ENCODE measurements at regions not wholly inside any gene's neighbourhood (a gene's known extent, or its start where the extent isn't known, plus 50 kb on each side); places are given as distances from the start of the nearest gene placed in this dataset.
"Not testable (repeated sequence)": the region's sequence is repeated elsewhere in the genome, so short reads cannot be mapped to it uniquely, and the experiment has no call there.

DNA sequence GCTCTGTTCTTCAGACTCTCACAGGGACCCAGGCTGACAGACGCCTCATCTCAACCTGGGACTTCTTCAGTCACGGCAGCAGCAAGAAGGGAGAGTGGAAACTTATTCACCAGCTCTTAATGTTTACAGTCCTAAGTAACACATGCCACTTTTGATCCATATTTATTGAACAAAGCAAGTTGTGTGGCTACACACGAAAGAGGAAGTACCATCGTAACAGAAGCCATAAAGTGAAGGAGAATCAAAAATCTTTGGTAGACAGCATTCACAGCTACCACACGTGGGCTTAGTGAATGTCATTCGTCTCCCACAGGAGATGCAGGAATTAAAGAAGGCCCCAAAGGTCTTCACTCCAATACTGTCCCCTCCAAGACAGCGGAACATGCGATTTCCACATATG lies 582.6 kb downstream of the CETN3 start:
- H3K36me3 ChIP-seq (ENCODE audit: insufficient read depth, low read length), result no peaks in the 10 kb centered on the region
- H3K9ac ChIP-seq (ENCODE audit: low read length), result no peak overlapping the region
- H3K9me2 ChIP-seq (replicated peaks; ENCODE audit: insufficient read depth, low read length), result no peaks in the 10 kb centered on the region
- no peak overlapping the region for H3K4me2 ChIP-seq (ENCODE audit: low read depth, low read length, poor library complexity, severe bottlenecking)
- H3K27ac ChIP-seq (ENCODE audit: low read length), result no peak overlapping the region
- H3K27me3 ChIP-seq (ENCODE audit: low read length), result no peaks in the 10 kb centered on the region; the same call in 1 of the 2 replicates
- no peaks in the 10 kb centered on the region for H3K4me1 ChIP-seq (ENCODE audit: low read length)
- no peaks in the 10 kb centered on the region for H4K20me1 ChIP-seq (ENCODE audit: insufficient read depth, low read depth, low read length)
- H3K4me3 ChIP-seq (ENCODE audit: low read length), result no peak overlapping the region
- H2AFZ ChIP-seq (ENCODE audit: low read length), result no peak overlapping the region
- DNase-seq, result no peak
- no peaks in the 10 kb centered on the region for H3K79me2 ChIP-seq (ENCODE audit: low read length)
- no peaks in the 10 kb centered on the region for H3K9me3 ChIP-seq (ENCODE audit: low read length)

DNA sequence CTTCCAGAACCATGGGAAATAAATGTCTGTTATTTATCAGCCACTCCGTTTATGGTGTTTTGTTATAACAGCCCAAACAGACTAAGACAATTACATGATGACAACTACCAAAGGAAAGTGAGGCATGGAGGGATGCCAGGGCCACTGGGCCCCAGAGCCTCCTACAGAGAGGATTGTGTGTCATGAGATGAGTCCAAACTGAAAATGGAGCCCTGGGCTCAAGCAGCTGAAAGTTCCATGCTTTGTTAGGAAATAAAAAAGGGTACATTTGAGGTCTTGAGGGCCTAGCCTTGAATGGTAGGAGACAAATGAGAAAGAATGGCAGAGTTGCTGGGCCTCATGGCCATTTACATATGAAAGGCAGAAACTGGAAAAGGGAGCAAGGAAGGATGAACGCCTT lies 586.5 kb downstream of the CETN3 start:
- Histone ChIP-seq H3K4me1 (ENCODE audit: low read length) (no peaks in the 10 kb centered on the region), H3K4me3 (ENCODE audit: low read length) (no peak overlapping the region), H4K20me1 (ENCODE audit: insufficient read depth, low read depth, low read length) (no peaks in the 10 kb centered on the region), H3K27ac (ENCODE audit: low read length) (no peak overlapping the region), H3K79me2 (ENCODE audit: low read length) (no peaks in the 10 kb centered on the region), H3K9me2 (replicated peaks; ENCODE audit: insufficient read depth, low read length) (no peaks in the 10 kb centered on the region), H3K4me2 (ENCODE audit: low read depth, low read length, poor library complexity, severe bottlenecking) (no peak overlapping the region), H3K27me3 (ENCODE audit: low read length) (no peaks in the 10 kb centered on the region), H3K9me3 (ENCODE audit: low read length) (no peaks in the 10 kb centered on the region), H2AFZ (ENCODE audit: low read length) (no peak overlapping the region), H3K36me3 (ENCODE audit: insufficient read depth, low read length) (no peaks in the 10 kb centered on the region), H3K9ac (ENCODE audit: low read length) (no peak overlapping the region)
- no peak for DNase-seq

DNA sequence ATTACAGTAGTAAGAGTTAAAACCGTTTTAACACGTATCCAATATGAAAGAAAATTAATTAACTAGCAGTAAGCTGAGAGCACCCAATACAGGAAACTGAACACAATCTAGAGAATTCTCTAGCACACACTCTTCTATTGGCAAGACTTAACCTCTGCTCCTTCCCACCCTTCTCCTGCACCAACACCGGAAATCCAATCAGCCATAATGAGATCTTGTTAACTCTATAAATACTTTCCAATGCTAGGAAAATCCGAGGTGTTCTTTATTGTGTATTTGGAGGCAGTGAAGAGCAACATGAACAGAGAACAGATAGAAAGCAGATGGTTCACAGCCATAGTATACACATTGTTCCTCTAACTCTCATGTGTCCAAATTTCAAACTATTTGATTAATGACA lies 591.7 kb downstream of the CETN3 start:
- H3K4me1 ChIP-seq (ENCODE audit: low read length), result no peaks in the 10 kb centered on the region
- no peaks in the 10 kb centered on the region for H3K9me2 ChIP-seq (replicated peaks; ENCODE audit: insufficient read depth, low read length)
- no peak overlapping the region for H3K4me2 ChIP-seq (ENCODE audit: low read depth, low read length, poor library complexity, severe bottlenecking)
- H3K4me3 ChIP-seq (ENCODE audit: low read length), result no peak overlapping the region
- H2AFZ ChIP-seq (ENCODE audit: low read length), result no peak overlapping the region
- H3K36me3 ChIP-seq (ENCODE audit: insufficient read depth, low read length), result no peaks in the 10 kb centered on the region
- DNase-seq, result no peak
- H3K27ac ChIP-seq (ENCODE audit: low read length), result no peak overlapping the region
- H4K20me1 ChIP-seq (ENCODE audit: insufficient read depth, low read depth, low read length), result no peaks in the 10 kb centered on the region
- no peaks in the 10 kb centered on the region for H3K9me3 ChIP-seq (ENCODE audit: low read length)
- H3K27me3 ChIP-seq (ENCODE audit: low read length), result no peaks in the 10 kb centered on the region
- no peak overlapping the region for H3K9ac ChIP-seq (ENCODE audit: low read length)
- H3K79me2 ChIP-seq (ENCODE audit: low read length), result no peaks in the 10 kb centered on the region

DNA sequence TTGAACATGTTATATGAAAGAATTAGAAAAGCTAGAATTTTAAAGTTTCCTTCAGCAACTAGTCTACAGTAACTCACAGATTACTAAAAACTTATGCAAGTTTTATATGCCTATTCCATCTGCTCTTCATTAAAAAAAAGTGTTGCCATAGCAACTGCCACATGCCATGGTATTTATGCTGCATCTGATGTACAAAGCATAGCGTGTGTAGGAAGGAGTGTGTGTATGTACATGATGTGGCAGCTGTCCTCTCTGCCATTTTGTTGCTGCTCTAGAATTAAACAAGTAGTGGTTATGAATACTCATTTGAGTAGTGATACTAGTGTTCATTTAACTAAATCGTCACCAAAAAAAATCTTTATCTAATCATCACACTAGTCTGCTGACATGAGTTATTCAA lies 593.5 kb downstream of the CETN3 start:
- no peak for DNase-seq
- Histone ChIP-seq H3K4me1 (ENCODE audit: low read length) (no peaks in the 10 kb centered on the region), H3K27me3 (ENCODE audit: low read length) (no peaks in the 10 kb centered on the region), H3K4me3 (ENCODE audit: low read length) (no peak overlapping the region), H3K9me2 (replicated peaks; ENCODE audit: insufficient read depth, low read length) (no peaks in the 10 kb centered on the region), H3K36me3 (ENCODE audit: insufficient read depth, low read length) (no peaks in the 10 kb centered on the region), H3K27ac (ENCODE audit: low read length) (no peak overlapping the region), H3K9me3 (ENCODE audit: low read length) (no peaks in the 10 kb centered on the region), H4K20me1 (ENCODE audit: insufficient read depth, low read depth, low read length) (no peaks in the 10 kb centered on the region), H3K79me2 (ENCODE audit: low read length) (no peaks in the 10 kb centered on the region), H2AFZ (ENCODE audit: low read length) (no peak overlapping the region), H3K4me2 (ENCODE audit: low read depth, low read length, poor library complexity, severe bottlenecking) (no peak overlapping the region), H3K9ac (ENCODE audit: low read length) (no peak overlapping the region)

DNA sequence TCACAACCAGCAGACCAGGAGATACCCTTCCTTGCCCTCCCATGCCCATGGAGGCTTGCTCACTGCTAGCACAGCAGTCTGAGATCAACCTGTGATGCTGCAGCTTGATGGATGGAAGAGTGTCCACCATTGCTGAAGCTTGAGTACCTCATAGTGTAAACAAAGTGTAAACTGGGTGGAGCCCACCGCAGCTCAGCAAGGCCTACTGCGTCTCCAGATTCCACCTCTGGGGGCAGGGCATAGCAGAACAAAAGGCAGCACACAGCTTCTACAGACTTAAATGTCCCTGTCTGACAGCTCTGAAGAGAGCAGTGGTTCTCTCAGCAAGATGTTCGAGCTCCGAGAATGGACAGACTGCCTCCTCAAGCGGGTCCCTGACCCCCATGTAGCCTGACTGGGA lies 608.8 kb downstream of the CETN3 start:
- not testable (repeated sequence) for DNase-seq; H3K79me2 ChIP-seq (ENCODE audit: low read length); H3K4me3 ChIP-seq (ENCODE audit: low read length)

DNA sequence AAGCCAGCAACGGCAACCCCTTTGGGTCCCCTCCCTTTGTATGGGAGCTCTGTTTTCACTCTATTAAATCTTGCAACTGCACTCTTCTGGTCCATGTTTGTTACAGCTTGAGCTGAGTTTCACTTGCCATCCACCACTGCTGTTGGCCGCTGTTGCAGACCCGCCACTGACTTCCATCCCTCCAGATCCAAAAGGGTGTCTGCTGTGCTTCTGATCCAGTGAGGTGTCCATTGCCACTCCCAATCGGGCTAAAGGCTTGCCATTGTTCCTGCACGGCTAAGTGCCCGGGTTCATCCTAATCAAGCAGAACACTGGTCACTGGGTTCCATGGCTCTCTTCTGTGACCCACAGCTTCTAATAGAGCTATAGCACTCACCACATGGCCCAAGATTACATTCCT lies 615.1 kb downstream of the CETN3 start:
- H3K27ac ChIP-seq (ENCODE audit: low read length); H3K4me3 ChIP-seq (ENCODE audit: low read length); H3K9me3 ChIP-seq (ENCODE audit: low read length); H2AFZ ChIP-seq (ENCODE audit: low read length); H3K4me2 ChIP-seq (ENCODE audit: low read depth, low read length, poor library complexity, severe bottlenecking); H3K79me2 ChIP-seq (ENCODE audit: low read length); H3K4me1 ChIP-seq (ENCODE audit: low read length); H3K36me3 ChIP-seq (ENCODE audit: insufficient read depth, low read length); H3K9ac ChIP-seq (ENCODE audit: low read length); DNase-seq; H3K27me3 ChIP-seq (ENCODE audit: low read length); H3K9me2 ChIP-seq (replicated peaks; ENCODE audit: insufficient read depth, low read length); H4K20me1 ChIP-seq (ENCODE audit: insufficient read depth, low read depth, low read length): not testable (repeated sequence)

More for the DNA sequence above, 608.8 kb downstream of the CETN3 start:
- H3K4me1 ChIP-seq (ENCODE audit: low read length); H4K20me1 ChIP-seq (ENCODE audit: insufficient read depth, low read depth, low read length); H3K9me3 ChIP-seq (ENCODE audit: low read length); H3K9me2 ChIP-seq (replicated peaks; ENCODE audit: insufficient read depth, low read length); H3K27ac ChIP-seq (ENCODE audit: low read length); H3K27me3 ChIP-seq (ENCODE audit: low read length); H3K9ac ChIP-seq (ENCODE audit: low read length); H3K36me3 ChIP-seq (ENCODE audit: insufficient read depth, low read length); H2AFZ ChIP-seq (ENCODE audit: low read length); H3K4me2 ChIP-seq (ENCODE audit: low read depth, low read length, poor library complexity, severe bottlenecking): not testable (repeated sequence)

DNA sequence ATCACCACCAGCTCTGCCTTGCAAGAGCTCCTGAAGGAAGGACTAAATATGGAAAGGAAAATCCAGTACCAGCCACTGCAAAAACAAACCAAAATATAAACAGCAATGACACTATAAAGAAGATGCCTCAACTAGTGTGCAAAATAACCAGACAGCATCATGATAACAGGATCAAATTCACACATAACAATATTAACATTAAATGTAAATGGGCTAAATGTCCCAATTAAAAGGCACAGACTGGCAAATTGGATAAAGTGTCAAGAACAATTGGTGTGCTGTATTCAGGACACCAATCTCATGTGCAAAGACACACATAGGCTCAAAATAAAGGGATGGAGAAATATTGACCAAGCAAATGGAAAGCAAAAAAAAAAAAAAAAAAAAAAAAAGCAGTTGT lies 629.8 kb downstream of the CETN3 start:
- H3K4me1 ChIP-seq (ENCODE audit: low read length); H3K9ac ChIP-seq (ENCODE audit: low read length); DNase-seq; H3K27ac ChIP-seq (ENCODE audit: low read length); H3K79me2 ChIP-seq (ENCODE audit: low read length); H3K4me2 ChIP-seq (ENCODE audit: low read depth, low read length, poor library complexity, severe bottlenecking); H3K27me3 ChIP-seq (ENCODE audit: low read length); H3K36me3 ChIP-seq (ENCODE audit: insufficient read depth, low read length); H4K20me1 ChIP-seq (ENCODE audit: insufficient read depth, low read depth, low read length); H3K9me3 ChIP-seq (ENCODE audit: low read length); H2AFZ ChIP-seq (ENCODE audit: low read length); H3K4me3 ChIP-seq (ENCODE audit: low read length); H3K9me2 ChIP-seq (replicated peaks; ENCODE audit: insufficient read depth, low read length): not testable (repeated sequence)

DNA sequence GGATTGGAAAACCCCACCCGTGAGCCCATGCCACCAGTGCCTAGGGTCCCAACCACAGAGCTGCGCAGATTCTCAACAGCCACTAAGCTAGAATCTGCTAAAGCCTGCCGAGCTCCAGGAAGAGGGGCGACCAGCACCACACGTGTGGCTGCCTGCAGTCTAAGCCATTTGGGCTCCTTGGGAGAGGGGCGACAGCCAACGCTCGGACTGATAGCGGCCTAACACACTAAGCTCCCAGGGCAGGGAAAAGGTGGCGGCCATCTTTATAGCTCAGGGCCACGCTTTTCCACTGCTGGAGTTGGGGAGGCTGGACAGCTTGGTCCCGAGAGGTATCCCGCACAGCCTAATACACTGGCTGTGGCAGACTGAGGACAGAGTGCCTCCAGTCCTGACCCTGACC lies 631.8 kb downstream of the CETN3 start:
- no peaks in the 10 kb centered on the region for H3K27me3 ChIP-seq (ENCODE audit: low read length)
- no peak overlapping the region for H3K4me3 ChIP-seq (ENCODE audit: low read length)
- H3K9me2 ChIP-seq (replicated peaks; ENCODE audit: insufficient read depth, low read length), result no peaks in the 10 kb centered on the region
- H3K79me2 ChIP-seq (ENCODE audit: low read length), result no peaks in the 10 kb centered on the region
- no peaks in the 10 kb centered on the region for H3K36me3 ChIP-seq (ENCODE audit: insufficient read depth, low read length)
- H3K9me3 ChIP-seq (ENCODE audit: low read length), result peaks cover 3% of the 10 kb centered on the region; the same call in 1 of the 2 replicates
- no peak overlapping the region for H3K4me2 ChIP-seq (ENCODE audit: low read depth, low read length, poor library complexity, severe bottlenecking)
- DNase-seq, result no peak
- no peaks in the 10 kb centered on the region for H4K20me1 ChIP-seq (ENCODE audit: insufficient read depth, low read depth, low read length)
- H3K9ac ChIP-seq (ENCODE audit: low read length), result no peak overlapping the region
- H3K27ac ChIP-seq (ENCODE audit: low read length), result no peak overlapping the region
- no peaks in the 10 kb centered on the region for H3K4me1 ChIP-seq (ENCODE audit: low read length)
- no peak overlapping the region for H2AFZ ChIP-seq (ENCODE audit: low read length)

DNA sequence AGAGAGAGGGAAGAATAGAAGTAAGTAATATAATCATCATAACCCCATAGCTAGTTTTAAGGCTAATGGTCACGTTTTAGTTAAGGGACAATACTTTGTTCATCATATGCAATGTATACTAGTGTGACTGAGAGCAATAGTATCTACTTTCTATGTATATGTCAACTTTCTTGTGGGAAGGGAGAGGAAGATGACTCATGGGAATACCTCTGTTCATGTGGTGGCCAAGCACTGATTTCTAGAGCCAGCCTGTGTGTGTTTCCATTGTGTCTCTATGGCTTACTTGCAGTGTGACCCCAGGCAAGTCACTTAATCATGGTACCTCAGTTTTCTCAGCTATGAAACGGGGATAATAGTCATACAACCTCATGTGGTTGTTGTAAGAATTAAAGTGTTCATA lies 639.6 kb downstream of the CETN3 start:
- no peak overlapping the region for H3K4me2 ChIP-seq (ENCODE audit: low read depth, low read length, poor library complexity, severe bottlenecking)
- no peak for DNase-seq
- H2AFZ ChIP-seq (ENCODE audit: low read length), result no peak overlapping the region
- H3K9ac ChIP-seq (ENCODE audit: low read length), result no peak overlapping the region
- H4K20me1 ChIP-seq (ENCODE audit: insufficient read depth, low read depth, low read length), result no peaks in the 10 kb centered on the region
- H3K27me3 ChIP-seq (ENCODE audit: low read length), result no peaks in the 10 kb centered on the region
- no peaks in the 10 kb centered on the region for H3K9me2 ChIP-seq (replicated peaks; ENCODE audit: insufficient read depth, low read length)
- H3K9me3 ChIP-seq (ENCODE audit: low read length), result no peaks in the 10 kb centered on the region
- no peaks in the 10 kb centered on the region for H3K4me1 ChIP-seq (ENCODE audit: low read length)
- no peak overlapping the region for H3K27ac ChIP-seq (ENCODE audit: low read length)
- no peaks in the 10 kb centered on the region for H3K79me2 ChIP-seq (ENCODE audit: low read length)
- H3K4me3 ChIP-seq (ENCODE audit: low read length), result no peak overlapping the region
- no peaks in the 10 kb centered on the region for H3K36me3 ChIP-seq (ENCODE audit: insufficient read depth, low read length)

All from Karpas-422 (cell line).